ENCODE measurements at regions not wholly inside any gene's neighbourhood (a gene's known extent, or its start where the extent isn't known, plus 50 kb on each side); places are given as distances from the start of the nearest gene placed in this dataset.
A peak's percentile ranks its signal among the peaks of the same experiment; 100 is the strongest.

GRCh38 chr10:52619052-52619451 lies 153.5 kb downstream of the MBL2 start:
- Histone ChIP-seq H3K36me3 (ENCODE audit: control insufficient read depth, insufficient read depth, low read length) (no peaks in the 10 kb centered on the region), H3K4me1 (ENCODE audit: control insufficient read depth, insufficient read depth, low read length) (no peaks in the 10 kb centered on the region), H3K27me3 (ENCODE audit: control insufficient read depth, insufficient read depth, low read length) (no peaks in the 10 kb centered on the region), H3K4me3 (ENCODE audit: low read length) (no peak overlapping the region), H3K9me3 (ENCODE audit: control insufficient read depth, low read depth, low read length) (no peaks in the 10 kb centered on the region), H3K27ac (ENCODE audit: low read length) (no peak overlapping the region)
- WGBS (ENCODE audit: insufficient coverage, low lambda C conversion rate) = no CpG with 5 or more reads among the region's 1 CpG
- no peak for DNase-seq

GRCh38 chr10:52621635-52622079 lies 150.9 kb downstream of the MBL2 start:
- H3K27me3 ChIP-seq (ENCODE audit: control insufficient read depth, insufficient read depth, low read length) = no peaks in the 10 kb centered on the region
- no peak overlapping the region for H3K27ac ChIP-seq (ENCODE audit: low read length)
- 100% methylated on average over 1 of the region's 2 CpGs for WGBS (ENCODE audit: insufficient coverage, low lambda C conversion rate)
- no peaks in the 10 kb centered on the region for H3K36me3 ChIP-seq (ENCODE audit: control insufficient read depth, insufficient read depth, low read length)
- H3K4me1 ChIP-seq (ENCODE audit: control insufficient read depth, insufficient read depth, low read length) = no peaks in the 10 kb centered on the region
- no peak overlapping the region for H3K4me3 ChIP-seq (ENCODE audit: low read length)
- H3K9me3 ChIP-seq (ENCODE audit: control insufficient read depth, low read depth, low read length) = no peaks in the 10 kb centered on the region
- no peak for DNase-seq

GRCh38 chr10:52623761-52624160 lies 148.8 kb downstream of the MBL2 start:
- Histone ChIP-seq H3K4me3 (ENCODE audit: low read length) (no peak overlapping the region), H3K4me1 (ENCODE audit: control insufficient read depth, insufficient read depth, low read length) (no peaks in the 10 kb centered on the region), H3K27me3 (ENCODE audit: control insufficient read depth, insufficient read depth, low read length) (no peaks in the 10 kb centered on the region), H3K36me3 (ENCODE audit: control insufficient read depth, insufficient read depth, low read length) (no peaks in the 10 kb centered on the region), H3K27ac (ENCODE audit: low read length) (no peak overlapping the region), H3K9me3 (ENCODE audit: control insufficient read depth, low read depth, low read length) (no peaks in the 10 kb centered on the region)
- WGBS (ENCODE audit: insufficient coverage, low lambda C conversion rate) = 100% methylated on average over 2 of the region's 2 CpGs
- no peak for DNase-seq

- H3K27me3 ChIP-seq (ENCODE audit: control insufficient read depth, insufficient read depth, low read length) = no peaks in the 10 kb centered on the region
- H3K4me3 ChIP-seq (ENCODE audit: low read length) = no peak overlapping the region
- no peak overlapping the region for H3K27ac ChIP-seq (ENCODE audit: low read length)
- no peaks in the 10 kb centered on the region for H3K4me1 ChIP-seq (ENCODE audit: control insufficient read depth, insufficient read depth, low read length)
- H3K9me3 ChIP-seq (ENCODE audit: control insufficient read depth, low read depth, low read length) = no peaks in the 10 kb centered on the region
- no peak for DNase-seq
- H3K36me3 ChIP-seq (ENCODE audit: control insufficient read depth, insufficient read depth, low read length) = no peaks in the 10 kb centered on the region
Measured at GRCh38 chr10:52627279-52627678, 145.3 kb downstream of the MBL2 start.

- Histone ChIP-seq H3K27ac (ENCODE audit: low read length) (no peak overlapping the region), H3K4me1 (ENCODE audit: control insufficient read depth, insufficient read depth, low read length) (no peaks in the 10 kb centered on the region), H3K27me3 (ENCODE audit: control insufficient read depth, insufficient read depth, low read length) (no peaks in the 10 kb centered on the region), H3K36me3 (ENCODE audit: control insufficient read depth, insufficient read depth, low read length) (no peaks in the 10 kb centered on the region), H3K4me3 (ENCODE audit: low read length) (no peak overlapping the region), H3K9me3 (ENCODE audit: control insufficient read depth, low read depth, low read length) (no peaks in the 10 kb centered on the region)
- DNase-seq = no peak
- 100% methylated on average over 1 of the region's 2 CpGs for WGBS (ENCODE audit: insufficient coverage, low lambda C conversion rate)
Measured at GRCh38 chr10:52631146-52631545, 141.4 kb downstream of the MBL2 start.

GRCh38 chr10:52631648-52632047 lies 140.9 kb downstream of the MBL2 start:
- no peak overlapping the region for H3K4me3 ChIP-seq (ENCODE audit: low read length)
- no peak for DNase-seq
- H3K9me3 ChIP-seq (ENCODE audit: control insufficient read depth, low read depth, low read length) = no peaks in the 10 kb centered on the region
- no peak overlapping the region for H3K27ac ChIP-seq (ENCODE audit: low read length)
- no peaks in the 10 kb centered on the region for H3K4me1 ChIP-seq (ENCODE audit: control insufficient read depth, insufficient read depth, low read length)
- no peaks in the 10 kb centered on the region for H3K36me3 ChIP-seq (ENCODE audit: control insufficient read depth, insufficient read depth, low read length)
- no peaks in the 10 kb centered on the region for H3K27me3 ChIP-seq (ENCODE audit: control insufficient read depth, insufficient read depth, low read length)

GRCh38 chr10:52632591-52632990 lies 140.0 kb downstream of the MBL2 start:
- H3K4me1 ChIP-seq (ENCODE audit: control insufficient read depth, insufficient read depth, low read length) = no peaks in the 10 kb centered on the region
- H3K27me3 ChIP-seq (ENCODE audit: control insufficient read depth, insufficient read depth, low read length) = no peaks in the 10 kb centered on the region
- no peak overlapping the region for H3K27ac ChIP-seq (ENCODE audit: low read length)
- no peak overlapping the region for H3K4me3 ChIP-seq (ENCODE audit: low read length)
- no peaks in the 10 kb centered on the region for H3K36me3 ChIP-seq (ENCODE audit: control insufficient read depth, insufficient read depth, low read length)
- H3K9me3 ChIP-seq (ENCODE audit: control insufficient read depth, low read depth, low read length) = no peaks in the 10 kb centered on the region
- DNase-seq = no peak
- 35% methylated on average over 2 of the region's 3 CpGs for WGBS (ENCODE audit: insufficient coverage, low lambda C conversion rate)

GRCh38 chr10:52633266-52633665 lies 139.3 kb downstream of the MBL2 start:
- H3K9me3 ChIP-seq (ENCODE audit: control insufficient read depth, low read depth, low read length) = no peaks in the 10 kb centered on the region
- no peak overlapping the region for H3K27ac ChIP-seq (ENCODE audit: low read length)
- DNase-seq = no peak
- no peak overlapping the region for H3K4me3 ChIP-seq (ENCODE audit: low read length)
- no peaks in the 10 kb centered on the region for H3K4me1 ChIP-seq (ENCODE audit: control insufficient read depth, insufficient read depth, low read length)
- H3K36me3 ChIP-seq (ENCODE audit: control insufficient read depth, insufficient read depth, low read length) = no peaks in the 10 kb centered on the region
- WGBS (ENCODE audit: insufficient coverage, low lambda C conversion rate) = 85% methylated on average over 2 of the region's 2 CpGs
- H3K27me3 ChIP-seq (ENCODE audit: control insufficient read depth, insufficient read depth, low read length) = no peaks in the 10 kb centered on the region

GRCh38 chr10:52635651-52636050 lies 136.9 kb downstream of the MBL2 start:
- whole genome bisulfite sequencing (ENCODE audit: insufficient coverage, low lambda C conversion rate) = 100% methylated on average over 1 of the region's 1 CpG
- H3K4me1 ChIP-seq (ENCODE audit: control insufficient read depth, insufficient read depth, low read length) = no peaks in the 10 kb centered on the region
- no peak for DNase-seq
- H3K27me3 ChIP-seq (ENCODE audit: control insufficient read depth, insufficient read depth, low read length) = no peaks in the 10 kb centered on the region
- no peak overlapping the region for H3K4me3 ChIP-seq (ENCODE audit: low read length)
- H3K36me3 ChIP-seq (ENCODE audit: control insufficient read depth, insufficient read depth, low read length) = no peaks in the 10 kb centered on the region
- H3K27ac ChIP-seq (ENCODE audit: low read length) = no peak overlapping the region
- no peaks in the 10 kb centered on the region for H3K9me3 ChIP-seq (ENCODE audit: control insufficient read depth, low read depth, low read length)

- DNase-seq = no peak
- H3K36me3 ChIP-seq (ENCODE audit: control insufficient read depth, insufficient read depth, low read length) = no peaks in the 10 kb centered on the region
- no peaks in the 10 kb centered on the region for H3K27me3 ChIP-seq (ENCODE audit: control insufficient read depth, insufficient read depth, low read length)
- no peaks in the 10 kb centered on the region for H3K4me1 ChIP-seq (ENCODE audit: control insufficient read depth, insufficient read depth, low read length)
- H3K9me3 ChIP-seq (ENCODE audit: control insufficient read depth, low read depth, low read length) = no peaks in the 10 kb centered on the region
- no peak overlapping the region for H3K4me3 ChIP-seq (ENCODE audit: low read length)
- H3K27ac ChIP-seq (ENCODE audit: low read length) = no peak overlapping the region
Measured at GRCh38 chr10:52636874-52637273, 135.7 kb downstream of the MBL2 start.

- Histone ChIP-seq H3K9me3 (ENCODE audit: control insufficient read depth, low read depth, low read length) (no peaks in the 10 kb centered on the region), H3K27ac (ENCODE audit: low read length) (no peak overlapping the region), H3K4me1 (ENCODE audit: control insufficient read depth, insufficient read depth, low read length) (no peaks in the 10 kb centered on the region), H3K36me3 (ENCODE audit: control insufficient read depth, insufficient read depth, low read length) (no peaks in the 10 kb centered on the region), H3K27me3 (ENCODE audit: control insufficient read depth, insufficient read depth, low read length) (no peaks in the 10 kb centered on the region), H3K4me3 (ENCODE audit: low read length) (no peak overlapping the region)
- peak; percentile 33 to 64 for DNase-seq
- no CpG with 5 or more reads among the region's 1 CpG for WGBS (ENCODE audit: insufficient coverage, low lambda C conversion rate)
Measured at GRCh38 chr10:52637592-52637991, 135.0 kb downstream of the MBL2 start.

Data from large intestine (tissue), 3 donors.